ENCODE measurements at regions not wholly inside any gene's neighbourhood (a gene's known extent, or its start where the extent isn't known, plus 50 kb on each side); places are given as distances from the start of the nearest gene placed in this dataset.

DNA sequence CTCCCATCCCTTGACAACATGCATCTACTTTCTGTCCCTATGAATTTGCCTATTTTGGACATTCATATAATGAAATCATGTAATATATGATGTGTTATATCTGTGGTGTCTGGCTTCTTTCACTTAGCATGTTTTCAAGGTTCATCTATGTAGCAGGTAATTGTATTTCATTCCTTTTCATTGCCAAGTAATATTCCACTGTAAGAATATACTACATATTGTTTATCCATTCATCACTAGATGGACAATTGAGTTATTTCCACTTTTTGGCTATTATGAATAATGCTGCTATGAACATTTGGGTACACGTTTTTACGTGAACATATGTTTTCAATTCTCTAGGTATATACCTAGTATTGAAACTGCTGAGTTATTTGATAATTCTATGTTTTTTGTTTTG is 238.2 kb downstream of the PTEN start:
- H3K27ac ChIP-seq: no peak overlapping the region
- H3K4me2 ChIP-seq: no peak overlapping the region
- no peak overlapping the region for H3K9ac ChIP-seq
- H2AFZ ChIP-seq (ENCODE audit: low read depth): no peak overlapping the region
- H3K4me1 ChIP-seq (ENCODE audit: low read depth, poor library complexity, severe bottlenecking): no peaks in the 10 kb centered on the region
- H3K4me3 ChIP-seq (IDR thresholded peaks at IDR 0.05; ENCODE audit: insufficient read depth, low read depth, low read length): no peak overlapping the region
- TF ChIP-seq, protein P1, sequence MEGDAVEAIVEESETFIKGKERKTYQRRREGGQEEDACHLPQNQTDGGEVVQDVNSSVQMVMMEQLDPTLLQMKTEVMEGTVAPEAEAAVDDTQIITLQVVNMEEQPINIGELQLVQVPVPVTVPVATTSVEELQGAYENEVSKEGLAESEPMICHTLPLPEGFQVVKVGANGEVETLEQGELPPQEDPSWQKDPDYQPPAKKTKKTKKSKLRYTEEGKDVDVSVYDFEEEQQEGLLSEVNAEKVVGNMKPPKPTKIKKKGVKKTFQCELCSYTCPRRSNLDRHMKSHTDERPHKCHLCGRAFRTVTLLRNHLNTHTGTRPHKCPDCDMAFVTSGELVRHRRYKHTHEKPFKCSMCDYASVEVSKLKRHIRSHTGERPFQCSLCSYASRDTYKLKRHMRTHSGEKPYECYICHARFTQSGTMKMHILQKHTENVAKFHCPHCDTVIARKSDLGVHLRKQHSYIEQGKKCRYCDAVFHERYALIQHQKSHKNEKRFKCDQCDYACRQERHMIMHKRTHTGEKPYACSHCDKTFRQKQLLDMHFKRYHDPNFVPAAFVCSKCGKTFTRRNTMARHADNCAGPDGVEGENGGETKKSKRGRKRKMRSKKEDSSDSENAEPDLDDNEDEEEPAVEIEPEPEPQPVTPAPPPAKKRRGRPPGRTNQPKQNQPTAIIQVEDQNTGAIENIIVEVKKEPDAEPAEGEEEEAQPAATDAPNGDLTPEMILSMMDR (conservative IDR thresholded peaks at IDR 0.05; ENCODE audit: low read depth, low read length): no peak
- H4K20me1 ChIP-seq (ENCODE audit: insufficient read depth): no peaks in the 10 kb centered on the region
- H3K36me3 ChIP-seq (ENCODE audit: insufficient read depth): no peaks in the 10 kb centered on the region
- H3K27me3 ChIP-seq (ENCODE audit: insufficient read depth, low read depth): no peaks in the 10 kb centered on the region
- no peaks in the 10 kb centered on the region for H3K79me2 ChIP-seq (ENCODE audit: insufficient read depth, low read depth)

DNA sequence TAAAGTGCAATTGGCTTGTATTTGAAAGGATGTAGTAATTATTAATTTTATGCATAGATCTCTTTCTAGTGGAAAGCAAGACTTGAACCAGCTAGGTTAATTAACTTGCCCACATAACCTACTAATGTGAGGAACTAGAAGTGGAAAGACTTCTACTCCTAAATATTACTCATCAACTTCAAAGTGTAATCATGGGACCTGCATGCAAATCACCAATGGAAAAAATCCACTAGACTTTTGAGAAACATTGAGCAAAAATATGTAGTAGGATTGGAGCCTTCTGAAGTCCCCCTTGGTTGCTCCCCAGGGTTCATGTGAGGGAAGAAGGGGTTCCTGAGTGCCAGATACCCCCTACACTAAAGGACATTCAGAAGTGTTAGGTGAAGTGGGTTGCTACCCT is 240.2 kb downstream of the PTEN start:
- Histone ChIP-seq H2AFZ (ENCODE audit: low read depth) (no peak overlapping the region), H3K4me1 (ENCODE audit: low read depth, poor library complexity, severe bottlenecking) (peaks cover 19% of the 10 kb centered on the region), H3K27me3 (ENCODE audit: insufficient read depth, low read depth) (no peaks in the 10 kb centered on the region), H3K27ac (no peak overlapping the region), H4K20me1 (ENCODE audit: insufficient read depth) (no peaks in the 10 kb centered on the region), H3K4me2 (no peak overlapping the region), H3K79me2 (ENCODE audit: insufficient read depth, low read depth) (no peaks in the 10 kb centered on the region), H3K4me3 (IDR thresholded peaks at IDR 0.05; ENCODE audit: insufficient read depth, low read depth, low read length) (no peak overlapping the region), H3K36me3 (ENCODE audit: insufficient read depth) (no peaks in the 10 kb centered on the region), H3K9ac (no peak overlapping the region)
- TF ChIP-seq, protein P1 (conservative IDR thresholded peaks at IDR 0.05; ENCODE audit: low read depth, low read length): no peak

DNA sequence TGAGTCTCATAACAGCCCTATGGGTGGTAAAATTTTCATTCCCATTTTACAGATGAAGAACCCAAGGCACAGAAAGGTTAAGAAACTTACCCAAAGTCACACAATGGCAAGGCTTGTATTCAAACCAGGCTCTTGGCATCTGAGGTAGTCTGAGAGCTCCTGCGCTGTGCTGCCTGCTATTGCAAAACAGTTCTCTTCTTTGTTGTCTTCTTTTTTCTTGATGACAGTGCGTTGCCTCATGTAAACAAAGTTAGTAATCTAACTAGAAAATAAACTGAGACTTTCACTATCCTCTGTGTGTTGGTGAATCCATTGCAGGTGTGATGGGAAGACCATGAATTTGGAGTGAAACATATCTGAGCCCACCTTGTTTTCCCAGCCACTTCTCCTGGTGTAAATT is 240.8 kb downstream of the PTEN start:
- Histone ChIP-seq H3K36me3 (ENCODE audit: insufficient read depth) (no peaks in the 10 kb centered on the region), H3K79me2 (ENCODE audit: insufficient read depth, low read depth) (no peaks in the 10 kb centered on the region), H3K4me3 (IDR thresholded peaks at IDR 0.05; ENCODE audit: insufficient read depth, low read depth, low read length) (no peak overlapping the region), H4K20me1 (ENCODE audit: insufficient read depth) (no peaks in the 10 kb centered on the region), H3K4me2 (no peak overlapping the region), H3K27ac (no peak overlapping the region), H2AFZ (ENCODE audit: low read depth) (no peak overlapping the region), H3K4me1 (ENCODE audit: low read depth, poor library complexity, severe bottlenecking) (peaks cover 25% of the 10 kb centered on the region), H3K9ac (no peak overlapping the region), H3K27me3 (ENCODE audit: insufficient read depth, low read depth) (no peaks in the 10 kb centered on the region)
- TF ChIP-seq, protein P1 (conservative IDR thresholded peaks at IDR 0.05; ENCODE audit: low read depth, low read length): no peak

DNA sequence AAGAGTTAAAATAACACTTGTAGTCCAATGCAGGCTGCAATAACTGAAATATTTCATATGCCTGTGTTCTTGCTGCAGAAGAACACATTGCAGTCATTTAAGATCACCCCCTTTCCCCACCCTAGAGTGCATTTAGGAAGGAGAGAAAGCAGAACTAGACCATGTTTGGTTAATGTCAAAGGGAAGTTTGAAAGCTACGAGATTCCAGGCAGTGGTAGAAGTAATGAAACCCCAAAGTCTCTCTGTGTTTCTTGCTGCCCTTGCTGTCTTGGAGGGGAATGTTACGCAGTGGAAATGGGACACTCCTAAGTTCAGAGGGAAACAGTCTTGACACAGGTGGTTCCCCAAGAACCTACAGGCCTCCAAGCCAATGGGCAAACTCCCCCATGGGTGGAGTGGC is 242.9 kb downstream of the PTEN start:
- H3K9ac ChIP-seq: no peak overlapping the region
- TF ChIP-seq, protein P1 (conservative IDR thresholded peaks at IDR 0.05; ENCODE audit: low read depth, low read length): no peak
- no peak overlapping the region for H2AFZ ChIP-seq (ENCODE audit: low read depth)
- no peak overlapping the region for H3K4me2 ChIP-seq
- no peaks in the 10 kb centered on the region for H3K79me2 ChIP-seq (ENCODE audit: insufficient read depth, low read depth)
- H4K20me1 ChIP-seq (ENCODE audit: insufficient read depth): no peaks in the 10 kb centered on the region
- no peak overlapping the region for H3K27ac ChIP-seq
- H3K4me3 ChIP-seq (IDR thresholded peaks at IDR 0.05; ENCODE audit: insufficient read depth, low read depth, low read length): no peak overlapping the region
- H3K27me3 ChIP-seq (ENCODE audit: insufficient read depth, low read depth): no peaks in the 10 kb centered on the region
- no peaks in the 10 kb centered on the region for H3K36me3 ChIP-seq (ENCODE audit: insufficient read depth)
- peaks cover 30% of the 10 kb centered on the region for H3K4me1 ChIP-seq (ENCODE audit: low read depth, poor library complexity, severe bottlenecking)
